Heart left ventricle (tissue), 16 donors: ENCODE measurements at regions not wholly inside any gene's neighbourhood (a gene's known extent, or its start where the extent isn't known, plus 50 kb on each side); places are given as distances from the start of the nearest gene placed in this dataset.

ENCODE experiments used
- ATAC-seq, 4 donors: fragments of 200-7000 bp; cut with Tn5 transposase; one replicate each; pipeline ENCODE4 v1.9.1; 2020 to 2022; ENCODE audit warnings: moderate library complexity in 4 of 4, mild to moderate bottlenecking in 3 of 4, moderate number of reproducible peaks in 1 of 4
- DNase-seq, 5 donors: peaks; one replicate each; pipeline ENCODE4 v3.0.0-alpha.2; 2020
- H3K27ac ChIP-seq, 12 donors: fragments of 200-600 bp; sonication (generic) in 4 of 12; one replicate each; pipeline versions ENCODE4 v1.5.0 to v1.8.0; 2016 to 2022; ENCODE audit warnings: mild to moderate bottlenecking in 2 of 12
- H3K27me3 ChIP-seq, 9 donors: fragments of 200-600 bp; sonication (generic) in 2 of 9; one replicate each; pipeline versions ENCODE4 v1.5.1 to v1.8.0; 2016 to 2022; ENCODE audit warnings: mild to moderate bottlenecking in 3 of 9
- H3K36me3 ChIP-seq, 9 donors: fragments of 200-600 bp; sonication (generic) in 2 of 9; one replicate each; pipeline versions ENCODE4 v1.5.0 to v1.8.0; 2018 to 2022; ENCODE audit warnings: mild to moderate bottlenecking in 2 of 9
- H3K4me1 ChIP-seq, 12 donors: fragments of 200-600 bp; sonication (generic) in 4 of 12; one replicate each; pipeline versions ENCODE4 v1.5.0 to v1.8.0; 2016 to 2022; ENCODE audit warnings: mild to moderate bottlenecking in 3 of 12
- H3K4me3 ChIP-seq, 12 donors: fragments of 200-600 bp; sonication (generic) in 4 of 12; one replicate each; pipeline versions ENCODE4 v1.5.0 to v1.8.0; 2017 to 2022; ENCODE audit warnings: mild to moderate bottlenecking in 9 of 12, moderate library complexity in 4 of 12
- H3K9me3 ChIP-seq, 12 donors: fragments of 200-600 bp; sonication (generic) in 4 of 12; one replicate each; pipeline versions ENCODE4 v1.5.0 to v1.8.0; 2016 to 2022; ENCODE audit warnings: mild to moderate bottlenecking in 1 of 12
- CTCF ChIP-seq, 12 donors: fragments of 200-600 bp; sonication (generic) in 4 of 12; IDR thresholded peaks; one replicate each; pipeline versions ENCODE4 v1.5.0 to v1.8.0; 2018 to 2022; ENCODE audit warnings: antibody characterized with exemption in 12 of 12, mild to moderate bottlenecking in 5 of 12
- POLR2A ChIP-seq, 2 donors: fragments of 450-650 bp; IDR thresholded peaks; one replicate each; pipeline ENCODE4 v1.6.1; 2017; ENCODE audit warnings: antibody characterized with exemption in 2 of 2, mild to moderate bottlenecking in 2 of 2, moderate library complexity in 2 of 2
- whole genome bisulfite sequencing, 4 donors: extraction: QIAGEN DNeasy Blood & Tissue Kit in 2 of 4; methylation state at CpG; one replicate each; pipeline versions ENCODE4 v1.1.5 to v1.1.7; 2013 to 2018; 5-methylcytosine and 5-hydroxymethylcytosine counted together
- intact Hi-C, 10 donors: fragments of 100-400 bp; cut with DNase I; formaldehyde crosslinking; loops; one replicate each; pipeline versions ENCODE4 v1.11.1 to v1.14.2; 2022
- donor health status: ischemic (EF 13 %, LVEDD 7.1; RV severe dilation, severe dysfunction).
- donor health status: healthy with polysubstance abuse.
- donor health status: DM: no; HTN: yes; CAD: no.
- donor health status: DM: no; HTN: no; CAD: no.
- donor health status: ischemic (EF 25% LVEDD 6.9; RV normal size, moderate dysfunction).
- donor health status: ischemic (EF 25% LVEDD 5.7; RV mildly dilated, moderate dysfunction).
- donor health status: healthy.
- donor health status: DM: yes; HTN: yes; CAD: no.
- donor health status: ischemic (EF 35%, LVEDD 5.7; RV mildly dilated, moderate dysfunction).
- donor health status: nonischemic (EF 11% LVEDD 7.7; RV severe dilation, severe dysfunction).
- donor health status: DM: yes; HTN: yes; CAD: no.
- donor health status: PGD.
- donor health status: ischemic (EF 29% LVEDD 5.4; RV normal size, mild dysfunction).
- donor health status: nonischemic (EF 23%, LVEDD 6.1; RV moderate dilation, normal function).

GRCh38 chr11:13116491-13116890 lies 107.4 kb downstream of the RASSF10 start:
- Histone ChIP-seq H3K9me3 (no peaks in the 10 kb centered on the region), H3K4me1 (peaks cover 0 to 8% (median 2%) of the 10 kb centered on the region in 12 donors), H3K4me3 (no peak overlapping the region), H3K27me3 (no peaks in the 10 kb centered on the region), H3K27ac (no peak overlapping the region), H3K36me3 (no peaks in the 10 kb centered on the region)
- DNase-seq: no peak
- no peak for TF ChIP-seq CTCF (IDR thresholded peaks at IDR 0.05)
- no peak for TF ChIP-seq POLR2A (IDR thresholded peaks at IDR 0.05)
- 58 to 92% (median 82%) methylated on average over 2 of the region's 2 CpGs for WGBS, 4 donors
- intact Hi-C loops: no loop called here
- ATAC-seq: no peak

- H3K4me1 ChIP-seq: no peaks in the 10 kb centered on the region
- no peaks in the 10 kb centered on the region for H3K36me3 ChIP-seq
- intact Hi-C loops: no loop called here
- DNase-seq (no peak), ATAC-seq (no peak)
- WGBS, 4 donors: 28 to 55% (median 37%) methylated on average over 4 of the region's 4 CpGs
- no peak overlapping the region for H3K27ac ChIP-seq
- H3K4me3 ChIP-seq: no peak overlapping the region
- no peaks in the 10 kb centered on the region for H3K27me3 ChIP-seq
- TF ChIP-seq CTCF (IDR thresholded peaks at IDR 0.05) (no peak), POLR2A (IDR thresholded peaks at IDR 0.05) (no peak)
- H3K9me3 ChIP-seq: peaks cover 0 to under 1% (median 0%) of the 10 kb centered on the region in 12 donors
Observed at GRCh38 chr11:13117344-13117743, 108.2 kb downstream of the RASSF10 start.

- H3K27me3 ChIP-seq: no peaks in the 10 kb centered on the region
- H3K4me1 ChIP-seq: no peaks in the 10 kb centered on the region
- peaks cover 0 to 9% (median 2%) of the 10 kb centered on the region in 12 donors for H3K9me3 ChIP-seq
- ATAC-seq: no peak
- no peaks in the 10 kb centered on the region for H3K36me3 ChIP-seq
- intact Hi-C loops: no loop called here
- DNase-seq: no peak
- 66 to 82% (median 79%) methylated on average over 3 to 5 of the region's 5 CpGs for WGBS, 4 donors
- H3K4me3 ChIP-seq: no peak overlapping the region
- H3K27ac ChIP-seq: no peak overlapping the region
- TF ChIP-seq POLR2A (IDR thresholded peaks at IDR 0.05): no peak
- no peak for TF ChIP-seq CTCF (IDR thresholded peaks at IDR 0.05)
Observed at GRCh38 chr11:13118194-13118593, 109.1 kb downstream of the RASSF10 start.

GRCh38 chr11:13118650-13119049 lies 109.5 kb downstream of the RASSF10 start:
- Histone ChIP-seq H3K27me3 (no peaks in the 10 kb centered on the region), H3K27ac (no peak overlapping the region), H3K4me3 (no peak overlapping the region), H3K36me3 (no peaks in the 10 kb centered on the region), H3K4me1 (no peaks in the 10 kb centered on the region), H3K9me3 (peaks cover 0 to 13% (median 2%) of the 10 kb centered on the region in 12 donors)
- 95 to 97% (median 96%) methylated on average over 3 of the region's 3 CpGs for whole genome bisulfite sequencing, 4 donors
- ATAC-seq (no peak), DNase-seq (no peak)
- intact Hi-C loops: no loop called here
- TF ChIP-seq CTCF (IDR thresholded peaks at IDR 0.05) (no peak), POLR2A (IDR thresholded peaks at IDR 0.05) (no peak)
